GM12874 (cell line): ENCODE measurements at regions not wholly inside any gene's neighbourhood (a gene's known extent, or its start where the extent isn't known, plus 50 kb on each side); places are given as distances from the start of the nearest gene placed in this dataset.

Experiments used
- CTCF ChIP-seq: IDR thresholded peaks from 2 replicates; pipeline ENCODE4 v1.5.1; 2011; ENCODE audit warnings: low read depth, mild to moderate bottlenecking, control low read depth, low read length, moderate library complexity; ENCODE audit not compliant: insufficient read depth

GRCh38 chr16:85382717-85383118 is 230.4 kb upstream of the GSE1 start:
- TF ChIP-seq CTCF = no peak

- no peak for TF ChIP-seq CTCF
Measured at GRCh38 chr16:85383836-85384832, 229.0 kb upstream of the GSE1 start.

- no peak for TF ChIP-seq CTCF
Measured at GRCh38 chr16:85384833-85385462, 228.2 kb upstream of the GSE1 start.

GRCh38 chr16:85385463-85386331 is 227.4 kb upstream of the GSE1 start:
- no peak for TF ChIP-seq CTCF

GRCh38 chr16:85386467-85387170 is 226.5 kb upstream of the GSE1 start:
- no peak for TF ChIP-seq CTCF

GRCh38 chr16:85387171-85387507 is 226.0 kb upstream of the GSE1 start:
- TF ChIP-seq CTCF = no peak
